MCF 10A (cell line): ENCODE measurements at regions not wholly inside any gene's neighbourhood (a gene's known extent, or its start where the extent isn't known, plus 50 kb on each side); places are given as distances from the start of the nearest gene placed in this dataset.
A peak's percentile ranks its signal among the peaks of the same experiment; 100 is the strongest.
"Not testable (repeated sequence)": the region's sequence is repeated elsewhere in the genome, so short reads cannot be mapped to it uniquely, and the experiment has no call there.

Experiments used
- BruUV-seq: library from RNA; stranded (reverse); fragments of 400-500 nt; replicated peaks from 2 replicates; lab custom pipeline; 2021; lab: Mats Ljungman, UMichigan
- CTCF ChIA-PET: fragments of 300-600 bp; sonication (Branson Sonifier 250); formaldehyde crosslinking; extraction: SDS; loops from one replicate; lab custom pipeline; 2021; ENCODE audit warnings: antibody characterized with exemption, inconsistent platforms; lab: Yijun Ruan, JAX
- POLR2A ChIA-PET: fragments of 300-600, 350-650 bp; sonication (Branson Sonifier 250); formaldehyde crosslinking; extraction: SDS; loops from one replicate; lab custom pipeline; 2020; ENCODE audit warnings: antibody characterized with exemption, inconsistent platforms; lab: Yijun Ruan, JAX
- DNase-seq: peaks from one replicate; pipeline ENCODE4 v3.0.0-alpha.2; 2018; ENCODE audit not compliant: unreplicated experiment
- H3K27ac Mint-ChIP-seq: one replicate; pipeline ENCODE4 v1.8.0; 2022; ENCODE audit warnings: mild to moderate bottlenecking, low read depth, mixed read lengths; ENCODE audit not compliant: unreplicated experiment
- H3K27me3 Mint-ChIP-seq: one replicate; pipeline ENCODE4 v1.8.0; 2022; ENCODE audit warnings: mixed read lengths; ENCODE audit not compliant: insufficient read depth, unreplicated experiment
- H3K36me3 Mint-ChIP-seq: one replicate; pipeline ENCODE4 v1.8.0; 2022; ENCODE audit warnings: mild to moderate bottlenecking, moderate library complexity, mixed read lengths; ENCODE audit not compliant: insufficient read depth, unreplicated experiment
- H3K4me1 Mint-ChIP-seq: one replicate; pipeline ENCODE4 v1.8.0; 2022; ENCODE audit warnings: mixed read lengths; ENCODE audit not compliant: insufficient read depth, unreplicated experiment
- H3K4me3 Mint-ChIP-seq: one replicate; pipeline ENCODE4 v1.8.0; 2022; ENCODE audit warnings: mild to moderate bottlenecking, moderate library complexity, mixed read lengths; ENCODE audit not compliant: unreplicated experiment
- H3K9me3 Mint-ChIP-seq: one replicate; pipeline ENCODE4 v1.8.0; 2022; ENCODE audit warnings: mixed read lengths; ENCODE audit not compliant: unreplicated experiment
- CTCF ChIP-seq: fragments of 200-600 bp; IDR thresholded peaks from one replicate; pipeline ENCODE4 v1.8.0; 2022; ENCODE audit warnings: antibody characterized with exemption, mild to moderate bottlenecking; ENCODE audit not compliant: unreplicated experiment
- intact Hi-C: fragments of 100-400 bp; cut with micrococcal nuclease; formaldehyde crosslinking; loops from 2 replicates; pipeline ENCODE4 v1.14.1; 2022

- CTCF ChIA-PET, result interaction anchor here (0.6 to 1.5 kb wide), 3 partner anchors 10 to 960 kb away, joined by 3 read pairs; no protein-coding TSS in a partner anchor
- no peak for DNase-seq
- H3K4me1 Mint-ChIP-seq, result peaks cover 6% of the 10 kb centered on the region
- no peak for TF ChIP-seq CTCF
- no peaks in the 10 kb centered on the region for H3K27me3 Mint-ChIP-seq
- POLR2A ChIA-PET, result interaction anchor here (0.6 to 1.8 kb wide), 4 partner anchors 8 to 591 kb away, joined by 3 to 5 read pairs (median 4); no protein-coding TSS in a partner anchor
- H3K4me3 Mint-ChIP-seq, result no peak overlapping the region
- no TSS peak for BruUV-seq
- no peak overlapping the region for H3K27ac Mint-ChIP-seq
- H3K36me3 Mint-ChIP-seq, result no peaks in the 10 kb centered on the region
- H3K9me3 Mint-ChIP-seq, result no peaks in the 10 kb centered on the region
- intact Hi-C loops, result no loop called here
Measured at GRCh38 chr15:21260966-21261395, 179.3 kb downstream of the POTEB3 start.

- CTCF ChIA-PET, result interaction anchor here (0.6 to 0.7 kb wide), 2 partner anchors 615 to 995 kb away, joined by 3 to 4 read pairs; no protein-coding TSS in a partner anchor
- DNase-seq, H3K4me1 Mint-ChIP-seq, H3K27ac Mint-ChIP-seq, H3K36me3 Mint-ChIP-seq, H3K4me3 Mint-ChIP-seq, H3K27me3 Mint-ChIP-seq, H3K9me3 Mint-ChIP-seq, intact Hi-C loops, BruUV-seq: not testable (repeated sequence)
- POLR2A ChIA-PET, result interaction anchor here (0.7 to 1.6 kb wide), 2 partner anchors 14 to 587 kb away, joined by 3 to 6 read pairs; no protein-coding TSS in a partner anchor
Measured at GRCh38 chr15:21258635-21259034, 181.7 kb downstream of the POTEB3 start.

GRCh38 chr15:21249508-21250019, 190.7 kb downstream of the POTEB3 start:
- H3K36me3 Mint-ChIP-seq, intact Hi-C loops, H3K4me3 Mint-ChIP-seq, H3K27ac Mint-ChIP-seq, CTCF ChIA-PET, H3K9me3 Mint-ChIP-seq, H3K4me1 Mint-ChIP-seq, POLR2A ChIA-PET, H3K27me3 Mint-ChIP-seq: not testable (repeated sequence)
- TSS peak; percentile 91 for BruUV-seq
- peak; percentile 62 for DNase-seq
